Glutamatergic neuron (in vitro differentiated cells): ENCODE measurements at regions not wholly inside any gene's neighbourhood (a gene's known extent, or its start where the extent isn't known, plus 50 kb on each side); places are given as distances from the start of the nearest gene placed in this dataset.

ENCODE experiments used
- DNase-seq: peaks from one replicate; pipeline ENCODE4 v3.0.0; 2022
- H3K27ac Mint-ChIP-seq: one replicate; pipeline ENCODE4 v1.8.0; 2020; ENCODE audit warnings: mild to moderate bottlenecking, mixed read lengths, inconsistent platforms; ENCODE audit not compliant: unreplicated experiment
- H3K27me3 Mint-ChIP-seq: one replicate; pipeline ENCODE4 v1.8.0; 2020; ENCODE audit warnings: mild to moderate bottlenecking, moderate library complexity, mixed read lengths, inconsistent platforms; ENCODE audit not compliant: unreplicated experiment
- H3K36me3 Mint-ChIP-seq: one replicate; pipeline ENCODE4 v1.8.0; 2020; ENCODE audit warnings: mild to moderate bottlenecking, mixed read lengths, inconsistent platforms; ENCODE audit not compliant: unreplicated experiment
- H3K4me1 Mint-ChIP-seq: one replicate; pipeline ENCODE4 v1.8.0; 2020; ENCODE audit warnings: mild to moderate bottlenecking, low read depth, mixed read lengths, inconsistent platforms; ENCODE audit not compliant: unreplicated experiment
- H3K4me3 Mint-ChIP-seq: one replicate; pipeline ENCODE4 v1.8.0; 2020; ENCODE audit warnings: mild to moderate bottlenecking, mixed read lengths, inconsistent platforms; ENCODE audit not compliant: unreplicated experiment
- H3K9me3 Mint-ChIP-seq: one replicate; pipeline ENCODE4 v1.8.0; 2020; ENCODE audit warnings: mild to moderate bottlenecking, moderate library complexity, mixed read lengths, inconsistent platforms; ENCODE audit not compliant: unreplicated experiment
- TF ChIP-seq, protein P1 (sequence below): fragments of 200-600 bp; sonication (generic); IDR thresholded peaks from one replicate; pipeline ENCODE4 v1.5.0; 2021; ENCODE audit not compliant: partially characterized antibody, unreplicated experiment

DNA sequence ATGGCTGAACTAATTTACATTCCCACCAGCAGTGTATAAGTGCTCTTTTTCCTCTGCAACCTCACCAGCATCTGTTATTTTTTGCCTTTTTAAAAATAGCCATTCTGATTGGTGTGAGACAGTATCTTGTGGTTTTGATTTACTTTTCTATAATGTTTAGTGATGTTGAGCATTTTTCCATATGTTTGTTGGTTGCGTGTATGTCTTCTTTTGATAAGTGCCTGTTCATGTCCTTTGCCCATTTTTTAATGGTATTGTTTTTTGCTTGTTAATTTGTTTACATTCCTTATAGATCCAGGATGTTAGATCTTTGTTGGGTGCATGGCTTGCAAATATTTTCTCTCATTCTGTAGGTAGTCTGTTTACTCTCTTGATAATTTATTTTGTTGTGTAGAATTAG lies 169.9 kb downstream of the PRL start:
- TF ChIP-seq, protein P1, sequence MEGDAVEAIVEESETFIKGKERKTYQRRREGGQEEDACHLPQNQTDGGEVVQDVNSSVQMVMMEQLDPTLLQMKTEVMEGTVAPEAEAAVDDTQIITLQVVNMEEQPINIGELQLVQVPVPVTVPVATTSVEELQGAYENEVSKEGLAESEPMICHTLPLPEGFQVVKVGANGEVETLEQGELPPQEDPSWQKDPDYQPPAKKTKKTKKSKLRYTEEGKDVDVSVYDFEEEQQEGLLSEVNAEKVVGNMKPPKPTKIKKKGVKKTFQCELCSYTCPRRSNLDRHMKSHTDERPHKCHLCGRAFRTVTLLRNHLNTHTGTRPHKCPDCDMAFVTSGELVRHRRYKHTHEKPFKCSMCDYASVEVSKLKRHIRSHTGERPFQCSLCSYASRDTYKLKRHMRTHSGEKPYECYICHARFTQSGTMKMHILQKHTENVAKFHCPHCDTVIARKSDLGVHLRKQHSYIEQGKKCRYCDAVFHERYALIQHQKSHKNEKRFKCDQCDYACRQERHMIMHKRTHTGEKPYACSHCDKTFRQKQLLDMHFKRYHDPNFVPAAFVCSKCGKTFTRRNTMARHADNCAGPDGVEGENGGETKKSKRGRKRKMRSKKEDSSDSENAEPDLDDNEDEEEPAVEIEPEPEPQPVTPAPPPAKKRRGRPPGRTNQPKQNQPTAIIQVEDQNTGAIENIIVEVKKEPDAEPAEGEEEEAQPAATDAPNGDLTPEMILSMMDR, result no peak
- H3K9me3 Mint-ChIP-seq, result peaks cover 5% of the 10 kb centered on the region
- no peaks in the 10 kb centered on the region for H3K4me1 Mint-ChIP-seq
- no peak overlapping the region for H3K4me3 Mint-ChIP-seq
- peaks cover 14% of the 10 kb centered on the region for H3K36me3 Mint-ChIP-seq
- H3K27ac Mint-ChIP-seq, result no peak overlapping the region
- peaks cover 2% of the 10 kb centered on the region for H3K27me3 Mint-ChIP-seq
- DNase-seq, result no peak

DNA sequence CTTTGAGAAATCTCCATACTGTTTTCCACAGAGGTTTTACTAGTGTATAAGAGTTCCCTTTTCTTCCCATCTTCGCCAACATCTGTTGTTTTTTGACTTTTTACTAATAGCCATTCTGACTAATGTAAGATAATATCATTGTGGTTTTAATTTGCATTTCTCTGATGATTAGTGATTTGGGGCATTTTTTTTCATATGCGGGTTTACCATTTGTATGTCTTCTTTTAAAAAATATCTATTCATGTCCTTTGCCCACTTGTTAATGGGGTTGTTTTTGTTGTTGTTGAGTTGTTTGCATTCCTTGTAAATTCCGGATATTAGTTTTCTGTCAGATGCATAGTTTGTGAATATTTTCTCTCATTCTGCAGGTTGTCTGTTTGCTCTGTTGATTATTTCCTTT lies 167.1 kb downstream of the PRL start:
- Mint-ChIP-seq H3K4me1 (no peaks in the 10 kb centered on the region), H3K27ac (no peak overlapping the region)

DNA sequence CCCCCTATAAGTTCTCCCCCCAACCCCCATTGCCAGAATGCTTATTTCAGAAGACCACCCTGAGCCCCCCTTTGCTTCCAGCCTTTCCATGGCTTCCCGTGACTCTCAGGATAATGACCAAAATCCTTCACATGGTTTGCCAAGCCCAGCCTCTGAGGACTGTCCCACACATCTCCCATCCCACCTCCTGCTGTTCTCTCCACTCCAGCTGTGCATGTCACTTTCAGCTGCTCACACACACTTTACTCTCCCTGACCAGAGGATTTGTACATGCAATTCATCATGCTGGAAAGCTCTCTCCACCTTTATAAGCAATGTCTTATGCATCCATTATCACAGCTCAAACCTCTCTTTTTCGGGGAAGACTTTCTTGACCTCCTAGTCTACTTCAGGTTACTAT lies 164.2 kb downstream of the PRL start:
- Mint-ChIP-seq H3K27me3 (peaks cover 2% of the 10 kb centered on the region), H3K36me3 (peaks cover under 1% of the 10 kb centered on the region), H3K4me1 (no peaks in the 10 kb centered on the region), H3K27ac (no peak overlapping the region), H3K4me3 (no peak overlapping the region), H3K9me3 (peaks cover 4% of the 10 kb centered on the region)
- DNase-seq, result no peak
- TF ChIP-seq, protein P1, result no peak

More for the DNA sequence above, 167.1 kb downstream of the PRL start:
- Mint-ChIP-seq H3K4me3 (no peak overlapping the region), H3K36me3 (peaks cover 14% of the 10 kb centered on the region), H3K9me3 (peaks cover 7% of the 10 kb centered on the region), H3K27me3 (peaks cover 3% of the 10 kb centered on the region)
- DNase-seq, result no peak
- TF ChIP-seq, protein P1, result no peak

DNA sequence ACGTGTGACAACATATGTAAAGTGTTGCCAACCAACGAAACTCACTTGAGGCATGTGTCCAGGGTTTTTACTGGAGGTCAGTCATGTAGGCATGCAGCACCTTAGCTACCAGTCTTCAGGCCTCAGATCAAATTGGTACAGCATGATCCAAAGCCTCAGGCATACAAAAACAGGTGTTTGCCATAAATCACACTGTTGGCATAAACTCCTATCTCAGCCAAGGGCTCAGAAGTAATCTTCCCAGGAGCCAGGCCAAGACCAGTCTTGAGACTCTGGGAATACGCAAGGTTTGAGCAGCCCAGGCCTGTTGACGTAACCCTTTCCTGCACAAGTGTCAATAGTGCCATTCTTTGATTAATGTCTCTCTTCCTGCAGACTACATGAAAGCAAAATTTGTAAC lies 163.5 kb downstream of the PRL start:
- Mint-ChIP-seq H3K27ac (no peak overlapping the region), H3K9me3 (peaks cover 4% of the 10 kb centered on the region), H3K4me3 (no peak overlapping the region), H3K27me3 (peaks cover 2% of the 10 kb centered on the region), H3K4me1 (peaks cover 1% of the 10 kb centered on the region), H3K36me3 (no peaks in the 10 kb centered on the region)
- TF ChIP-seq, protein P1, result no peak
- no peak for DNase-seq

DNA sequence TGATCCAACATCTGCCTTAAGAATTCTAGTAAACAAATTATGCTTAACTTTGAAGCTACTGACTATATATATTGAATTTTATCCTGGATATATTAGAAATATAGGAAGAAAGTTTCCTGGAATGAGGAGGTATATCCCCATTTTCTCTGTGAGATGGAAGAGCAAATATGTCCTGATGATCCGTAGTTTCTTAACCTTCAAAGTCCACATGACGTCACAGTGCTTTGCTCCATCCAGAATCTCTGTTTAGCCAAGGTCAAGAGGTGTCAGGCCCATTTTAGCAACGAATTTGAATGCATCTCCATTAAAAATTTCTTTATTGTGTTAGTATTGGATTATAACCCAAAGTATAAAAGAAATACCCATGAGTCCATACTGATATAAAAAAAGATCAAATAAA lies 162.5 kb downstream of the PRL start:
- Mint-ChIP-seq H3K27ac (no peak overlapping the region), H3K4me3 (no peak overlapping the region), H3K36me3 (no peaks in the 10 kb centered on the region), H3K4me1 (peaks cover 7% of the 10 kb centered on the region), H3K27me3 (peaks cover 2% of the 10 kb centered on the region), H3K9me3 (peaks cover 8% of the 10 kb centered on the region)
- no peak for DNase-seq
- TF ChIP-seq, protein P1, result no peak
